GM23248 (cell line): ENCODE measurements at regions not wholly inside any gene's neighbourhood (a gene's known extent, or its start where the extent isn't known, plus 50 kb on each side); places are given as distances from the start of the nearest gene placed in this dataset.

Experiments
- DNase-seq: peaks from one replicate; pipeline ENCODE4 v3.0.0-alpha.2; 2015
- H2AFZ ChIP-seq: fragments of 200-600 bp; sonication (generic); 2 replicates; pipeline ENCODE4 v1.6.1; 2016; ENCODE audit warnings: antibody characterized with exemption
- H3F3A ChIP-seq: fragments of 200-600 bp; sonication (generic); 2 replicates; pipeline ENCODE4 v1.6.1; 2016; ENCODE audit warnings: mild to moderate bottlenecking, antibody characterized with exemption, mixed run types; ENCODE audit not compliant: insufficient read depth
- H3K27ac ChIP-seq: fragments of 200-600 bp; sonication (generic); 2 replicates; pipeline ENCODE4 v1.5.1; 2016; ENCODE audit warnings: mild to moderate bottlenecking
- H3K27me3 ChIP-seq: fragments of 200-600 bp; sonication (generic); replicated peaks from 2 replicates; pipeline ENCODE4 v1.6.1; 2016; ENCODE audit warnings: mild to moderate bottlenecking; ENCODE audit not compliant: insufficient read depth
- H3K36me3 ChIP-seq: fragments of 200-600 bp; sonication (generic); 2 replicates; pipeline ENCODE4 v1.6.1; 2016; ENCODE audit warnings: low read depth, mild to moderate bottlenecking
- H3K4me1 ChIP-seq: fragments of 200-600 bp; sonication (generic); 2 replicates; pipeline ENCODE4 v1.6.1; 2016; ENCODE audit warnings: mild to moderate bottlenecking; ENCODE audit not compliant: insufficient read depth
- H3K4me2 ChIP-seq: fragments of 200-600 bp; sonication (generic); one replicate; pipeline ENCODE4 v1.6.1; 2016; ENCODE audit warnings: mild to moderate bottlenecking; ENCODE audit not compliant: unreplicated experiment
- H3K4me3 ChIP-seq: fragments of 200-600 bp; sonication (generic); 2 replicates; pipeline ENCODE4 v1.5.1; 2016; ENCODE audit warnings: mild to moderate bottlenecking
- H3K79me2 ChIP-seq: fragments of 200-600 bp; sonication (generic); 2 replicates; pipeline ENCODE4 v1.6.1; 2016; ENCODE audit warnings: mild to moderate bottlenecking; ENCODE audit not compliant: insufficient read depth
- H3K9ac ChIP-seq: fragments of 200-600 bp; sonication (generic); 2 replicates; pipeline ENCODE4 v1.6.1; 2016; ENCODE audit warnings: mild to moderate bottlenecking
- H3K9me2 ChIP-seq: fragments of 200-600 bp; sonication (generic); 2 replicates; pipeline ENCODE4 v1.6.1; 2016; ENCODE audit warnings: mixed run types, mild to moderate bottlenecking, moderate library complexity; ENCODE audit not compliant: insufficient read depth
- H3K9me3 ChIP-seq: fragments of 200-600 bp; sonication (generic); one replicate; pipeline ENCODE4 v1.6.1; 2017; ENCODE audit warnings: low read depth
- H4K20me1 ChIP-seq: fragments of 200-600 bp; sonication (generic); 2 replicates; pipeline ENCODE4 v1.6.0; 2016; ENCODE audit not compliant: insufficient read depth
- EZH2 ChIP-seq: fragments of 200-600 bp; sonication (generic); IDR thresholded peaks from 2 replicates; pipeline ENCODE4 v1.6.1; 2018; ENCODE audit warnings: antibody characterized with exemption, mild to moderate bottlenecking; ENCODE audit not compliant: insufficient read depth, poor library complexity, severe bottlenecking
- EZH2phosphoT487 ChIP-seq: fragments of 200-600 bp; sonication (generic); IDR thresholded peaks from 2 replicates; pipeline ENCODE4 v1.6.1; 2018; ENCODE audit warnings: antibody characterized with exemption, moderate library complexity, mild to moderate bottlenecking, low read depth; ENCODE audit not compliant: insufficient read depth
- WGBS, 2 experiments: methylation state at CpG; one replicate each; pipeline ENCODE4 v1.1.6; 2015 to 2017; ENCODE audit warnings: low lambda C conversion rate in 2 of 2, low coverage in 1 of 2; ENCODE audit errors: missing lambda C conversion rate in 2 of 2; 5-methylcytosine and 5-hydroxymethylcytosine counted together
- in situ Hi-C: fragments of 300-500 bp; cut with MboI; formaldehyde crosslinking; loops from 2 replicates; pipeline ENCODE4 v1.15.0; 2020

GRCh38 chr1:193960040-193960439 is 773.6 kb upstream of the B3GALT2 start:
- TF ChIP-seq EZH2 (no peak), EZH2phosphoT487 (no peak)
- no peak overlapping the region for H2AFZ ChIP-seq
- no peak overlapping the region for H3K27ac ChIP-seq
- no peaks in the 10 kb centered on the region for H3K9me2 ChIP-seq
- H3K4me3 ChIP-seq = no peak overlapping the region
- 27 to 54% methylated on average over 2 of the region's 2 CpGs for whole genome bisulfite sequencing, 2 experiments
- H3K4me2 ChIP-seq = no peak overlapping the region
- H3F3A ChIP-seq = no peaks in the 10 kb centered on the region
- no peaks in the 10 kb centered on the region for H3K36me3 ChIP-seq
- H3K79me2 ChIP-seq = no peaks in the 10 kb centered on the region
- H3K4me1 ChIP-seq = no peaks in the 10 kb centered on the region
- no peak for DNase-seq
- in situ Hi-C loops = no loop called here
- no peaks in the 10 kb centered on the region for H3K9me3 ChIP-seq
- H4K20me1 ChIP-seq = no peaks in the 10 kb centered on the region
- H3K9ac ChIP-seq = no peak overlapping the region
- H3K27me3 ChIP-seq = no peaks in the 10 kb centered on the region

GRCh38 chr1:193957556-193958095 is 771.2 kb upstream of the B3GALT2 start:
- TF ChIP-seq EZH2phosphoT487 = no peak
- no peak for TF ChIP-seq EZH2
- H3K27me3 ChIP-seq = no peaks in the 10 kb centered on the region

DNA sequence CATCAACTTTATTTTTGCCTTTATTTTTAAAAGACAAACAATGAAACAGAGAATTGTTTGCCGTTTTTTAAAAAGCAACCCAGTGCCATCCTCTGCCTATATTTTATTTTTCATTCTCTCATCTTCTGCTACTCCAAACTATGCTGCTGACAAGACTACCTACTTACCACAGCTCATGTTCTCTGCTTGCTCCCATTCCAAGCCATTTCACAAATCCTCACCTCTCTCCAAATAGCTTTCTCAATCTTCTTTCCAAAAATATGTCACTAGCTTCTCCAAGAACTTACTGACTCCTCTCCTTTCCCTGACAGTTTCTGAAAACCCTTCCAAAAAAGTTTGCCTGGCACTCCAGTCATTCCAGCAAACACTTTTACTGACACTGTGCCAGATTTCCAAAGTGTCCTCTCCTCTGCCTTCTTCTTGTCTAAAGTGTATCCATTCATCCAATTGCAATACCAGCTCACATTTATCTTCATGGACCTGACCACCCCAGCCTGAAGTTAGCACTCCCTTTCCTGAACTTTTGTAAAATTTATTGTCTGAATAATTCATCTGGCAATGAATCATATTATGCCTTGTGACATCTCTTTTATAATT is 766.5 kb upstream of the B3GALT2 start:
- in situ Hi-C loops = no loop called here
- Histone ChIP-seq H3K79me2 (no peaks in the 10 kb centered on the region), H3K4me2 (no peak overlapping the region), H2AFZ (no peak overlapping the region), H4K20me1 (no peaks in the 10 kb centered on the region), H3K9me2 (no peaks in the 10 kb centered on the region), H3K4me3 (no peak overlapping the region), H3F3A (no peaks in the 10 kb centered on the region), H3K27ac (no peak overlapping the region), H3K27me3 (no peaks in the 10 kb centered on the region), H3K9ac (no peak overlapping the region), H3K36me3 (no peaks in the 10 kb centered on the region), H3K4me1 (no peaks in the 10 kb centered on the region), H3K9me3 (no peaks in the 10 kb centered on the region)
- WGBS, 2 experiments = 0% methylated on average over 1 of the region's 1 CpG
- no peak for DNase-seq
- TF ChIP-seq EZH2 (no peak), EZH2phosphoT487 (no peak)

More at GRCh38 chr1:193957556-193958095, 771.2 kb upstream of the B3GALT2 start:
- H3K4me3 ChIP-seq = no peak overlapping the region
- no peaks in the 10 kb centered on the region for H3F3A ChIP-seq
- no peaks in the 10 kb centered on the region for H3K9me3 ChIP-seq
- no peaks in the 10 kb centered on the region for H3K4me1 ChIP-seq
- in situ Hi-C loops = no loop called here
- no peak overlapping the region for H2AFZ ChIP-seq
- no peaks in the 10 kb centered on the region for H4K20me1 ChIP-seq
- no peak for DNase-seq
- no peaks in the 10 kb centered on the region for H3K79me2 ChIP-seq
- no peaks in the 10 kb centered on the region for H3K36me3 ChIP-seq
- no peaks in the 10 kb centered on the region for H3K9me2 ChIP-seq
- 25 to 31% methylated on average over 7 of the region's 7 CpGs for WGBS, 2 experiments
- H3K4me2 ChIP-seq = no peak overlapping the region
- H3K27ac ChIP-seq = no peak overlapping the region
- no peak overlapping the region for H3K9ac ChIP-seq

GRCh38 chr1:193951984-193952383 is 765.6 kb upstream of the B3GALT2 start:
- no peaks in the 10 kb centered on the region for H3F3A ChIP-seq
- H3K79me2 ChIP-seq = no peaks in the 10 kb centered on the region
- no peaks in the 10 kb centered on the region for H3K9me2 ChIP-seq
- no peaks in the 10 kb centered on the region for H3K9me3 ChIP-seq
- no peaks in the 10 kb centered on the region for H3K27me3 ChIP-seq
- no peaks in the 10 kb centered on the region for H3K36me3 ChIP-seq
- TF ChIP-seq EZH2phosphoT487 (no peak), EZH2 (no peak)
- 14 to 25% methylated on average over 3 of the region's 3 CpGs for WGBS, 2 experiments
- no peaks in the 10 kb centered on the region for H3K4me1 ChIP-seq
- no peaks in the 10 kb centered on the region for H4K20me1 ChIP-seq
- in situ Hi-C loops = no loop called here
- H3K4me3 ChIP-seq = no peak overlapping the region
- H3K4me2 ChIP-seq = no peak overlapping the region
- no peak for DNase-seq
- H3K9ac ChIP-seq = no peak overlapping the region
- no peak overlapping the region for H2AFZ ChIP-seq
- H3K27ac ChIP-seq = no peak overlapping the region

- H3K4me1 ChIP-seq = no peaks in the 10 kb centered on the region
- H3K27me3 ChIP-seq = no peaks in the 10 kb centered on the region
- in situ Hi-C loops = no loop called here
- no peak for TF ChIP-seq EZH2phosphoT487
- no peak for TF ChIP-seq EZH2
- H2AFZ ChIP-seq = no peak overlapping the region
- no peaks in the 10 kb centered on the region for H3F3A ChIP-seq
- H3K27ac ChIP-seq = no peak overlapping the region
- H3K9ac ChIP-seq = no peak overlapping the region
- H3K4me2 ChIP-seq = no peak overlapping the region
- H3K9me3 ChIP-seq = peaks cover 4% of the 10 kb centered on the region
- H3K9me2 ChIP-seq = no peaks in the 10 kb centered on the region
- no peaks in the 10 kb centered on the region for H4K20me1 ChIP-seq
- DNase-seq = no peak
- H3K4me3 ChIP-seq = no peak overlapping the region
- H3K79me2 ChIP-seq = no peaks in the 10 kb centered on the region
- H3K36me3 ChIP-seq = no peaks in the 10 kb centered on the region
Measured at GRCh38 chr1:193944454-193944853, 758.0 kb upstream of the B3GALT2 start.
